NCI-H524 (cell line): ENCODE measurements at regions not wholly inside any gene's neighbourhood (a gene's known extent, or its start where the extent isn't known, plus 50 kb on each side); places are given as distances from the start of the nearest gene placed in this dataset.

Source experiments
- DNase-seq, 2 experiments: peaks; one replicate each; lab custom pipeline; 2025; lab: John Stamatoyannopoulos, UW

DNA sequence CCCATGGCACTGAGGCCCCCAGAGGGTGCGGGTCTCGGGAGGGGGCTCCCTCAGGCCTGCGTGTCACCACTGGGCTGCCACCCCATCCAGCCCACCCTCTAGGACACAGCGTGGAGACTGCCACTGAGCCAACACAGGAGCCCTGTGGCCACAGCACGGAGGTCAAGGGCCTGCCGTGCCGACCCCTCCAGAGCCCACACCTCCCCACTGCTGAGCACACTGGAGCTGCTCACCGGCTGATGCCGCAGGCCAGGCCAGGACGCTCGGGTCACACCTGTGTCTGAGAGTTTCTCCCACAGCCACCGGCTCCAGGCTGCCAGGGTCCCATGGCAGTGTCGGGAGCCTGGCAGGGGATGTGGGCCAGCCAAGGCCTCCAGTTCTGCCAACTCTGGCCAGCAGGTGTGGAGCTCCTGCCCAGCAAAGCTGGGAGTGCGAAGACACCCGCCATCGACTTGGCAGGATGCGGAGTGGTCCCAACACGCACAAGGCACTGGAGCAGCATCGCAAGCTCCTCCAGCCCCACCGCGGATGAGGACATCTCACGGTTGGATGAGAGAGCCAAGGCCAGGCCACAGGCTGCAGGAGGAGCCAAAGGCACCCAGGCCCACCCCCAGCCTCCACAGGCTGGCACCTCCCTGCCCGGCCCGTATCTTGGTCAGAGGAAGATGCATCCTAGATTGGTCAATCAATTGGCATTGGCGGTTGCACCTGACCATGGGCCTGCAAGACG lies 187.1 kb downstream of the BRD1 start:
- DNase-seq, result no peak

DNA sequence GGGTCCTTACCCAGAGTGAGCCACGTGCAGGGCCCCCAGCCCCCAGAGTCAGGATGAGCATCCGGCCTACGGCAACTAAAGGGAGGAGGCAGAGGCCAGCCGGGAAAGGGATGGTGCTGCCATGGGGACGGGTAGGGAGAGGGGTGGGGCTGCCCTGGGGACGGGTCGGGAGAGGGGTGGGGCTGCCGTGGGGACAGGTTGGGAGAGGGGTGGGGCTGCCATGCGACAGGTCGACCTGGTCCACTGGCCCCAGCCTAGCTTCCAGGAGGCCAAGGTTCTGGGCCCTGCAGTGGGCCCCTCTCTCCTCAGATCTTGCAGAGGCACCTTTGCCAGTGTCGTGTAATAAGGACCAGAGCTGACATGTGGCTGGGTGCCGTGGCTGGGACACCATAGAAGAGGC lies 187.7 kb downstream of the BRD1 start:
- no peak for DNase-seq

DNA sequence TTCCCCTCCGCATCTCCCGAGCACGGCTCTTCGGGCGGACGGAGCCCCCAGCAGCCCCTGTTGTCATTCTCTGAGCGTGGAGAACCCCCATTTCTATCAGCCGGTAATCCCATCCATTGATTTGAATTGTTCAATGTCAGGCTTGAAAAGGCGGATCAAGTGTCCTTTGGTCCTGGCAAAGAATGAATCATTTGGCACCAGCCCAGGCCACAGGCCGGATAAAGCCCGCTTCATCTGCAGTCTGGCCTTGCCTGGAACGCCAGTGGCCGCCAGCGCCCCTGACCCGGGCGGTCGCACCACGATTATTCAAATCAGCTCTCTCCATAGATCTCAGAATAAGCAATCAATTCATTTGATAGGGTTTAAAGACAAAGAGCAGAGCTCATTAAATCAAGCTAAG lies 188.9 kb downstream of the BRD1 start:
- DNase-seq, result no peak

DNA sequence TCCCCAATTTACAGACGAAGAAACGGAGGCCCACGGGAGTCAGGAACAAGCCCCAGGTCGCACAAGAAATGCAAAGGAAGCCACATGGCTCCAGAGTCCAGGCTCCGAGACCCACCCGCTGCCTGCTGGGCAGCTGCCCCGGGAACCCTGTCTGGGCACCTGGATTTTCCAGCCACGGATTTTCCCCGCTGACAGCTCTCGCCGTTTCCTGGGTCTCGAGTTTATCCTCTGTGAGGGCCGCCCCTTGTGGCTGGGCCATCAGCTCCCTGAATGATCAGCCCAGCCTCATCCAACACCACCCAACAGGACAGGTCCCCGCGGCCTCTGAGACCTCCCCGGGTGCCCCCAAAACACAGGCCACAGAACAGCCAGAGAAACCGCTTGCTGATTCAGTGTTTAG lies 189.7 kb downstream of the BRD1 start:
- DNase-seq, result no peak

DNA sequence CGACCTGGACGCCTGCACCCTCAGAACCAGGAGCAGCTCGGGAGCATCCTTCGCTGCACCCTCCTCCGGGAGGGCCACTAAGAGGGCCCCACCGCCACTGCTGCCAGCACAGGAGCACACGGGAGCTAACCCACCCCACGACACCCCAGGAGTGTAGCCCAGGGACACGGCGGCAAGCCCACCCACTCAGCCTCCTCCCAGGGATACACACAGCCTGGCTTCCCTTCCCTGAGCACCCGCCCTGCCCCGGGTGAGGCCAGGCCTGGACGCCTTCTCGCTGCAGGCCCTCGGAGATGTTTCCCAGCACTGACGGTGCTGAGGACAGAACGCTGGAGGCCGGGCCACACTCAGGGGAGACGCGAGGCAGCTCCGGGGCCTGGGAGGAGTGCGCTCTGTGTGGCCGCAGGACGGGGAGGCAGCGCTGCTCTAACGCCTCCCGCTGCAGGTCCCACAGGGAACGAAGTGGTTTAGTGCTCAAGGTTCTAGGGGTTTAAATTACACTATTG lies 190.4 kb downstream of the BRD1 start:
- no peak for DNase-seq

DNA sequence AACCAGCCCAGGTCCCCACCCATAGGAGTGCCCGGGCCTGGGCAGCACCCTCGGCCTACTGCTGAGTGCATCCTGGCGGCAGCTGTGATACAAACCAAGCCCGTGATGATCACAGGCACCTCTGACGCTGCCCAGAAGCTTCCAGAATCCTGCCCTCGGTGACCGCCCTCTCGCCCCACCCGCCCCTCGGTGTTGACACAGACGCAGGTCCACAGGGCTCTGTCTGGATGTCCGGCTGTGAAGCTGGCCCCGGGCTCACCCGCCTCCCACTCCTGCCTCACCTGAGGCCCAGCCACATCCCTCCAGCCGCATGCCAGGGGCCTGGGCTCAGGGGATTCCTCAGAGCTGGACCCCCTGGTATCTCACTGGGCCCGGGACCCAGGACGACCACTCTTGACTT lies 191.0 kb downstream of the BRD1 start:
- no peak for DNase-seq

DNA sequence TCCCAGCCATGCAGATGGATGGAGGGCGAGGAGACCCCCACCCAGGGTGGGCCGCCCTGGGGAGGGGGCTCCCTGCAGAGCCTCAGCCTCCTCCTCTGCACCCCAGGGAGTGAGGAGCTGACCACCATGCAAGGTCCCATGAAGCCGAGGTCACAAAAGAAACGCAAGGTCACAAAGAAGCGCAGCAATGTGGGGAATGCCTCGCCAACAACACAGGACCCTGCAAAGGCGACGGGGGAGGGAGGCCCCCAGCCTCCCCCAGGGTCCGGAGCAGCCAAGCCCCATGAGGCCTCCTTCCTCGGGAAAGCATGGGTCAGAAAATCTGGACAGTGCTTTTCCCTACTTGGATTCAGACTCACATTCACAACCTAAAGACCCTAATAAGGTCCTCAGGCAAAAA lies 191.5 kb downstream of the BRD1 start:
- DNase-seq, result no peak

DNA sequence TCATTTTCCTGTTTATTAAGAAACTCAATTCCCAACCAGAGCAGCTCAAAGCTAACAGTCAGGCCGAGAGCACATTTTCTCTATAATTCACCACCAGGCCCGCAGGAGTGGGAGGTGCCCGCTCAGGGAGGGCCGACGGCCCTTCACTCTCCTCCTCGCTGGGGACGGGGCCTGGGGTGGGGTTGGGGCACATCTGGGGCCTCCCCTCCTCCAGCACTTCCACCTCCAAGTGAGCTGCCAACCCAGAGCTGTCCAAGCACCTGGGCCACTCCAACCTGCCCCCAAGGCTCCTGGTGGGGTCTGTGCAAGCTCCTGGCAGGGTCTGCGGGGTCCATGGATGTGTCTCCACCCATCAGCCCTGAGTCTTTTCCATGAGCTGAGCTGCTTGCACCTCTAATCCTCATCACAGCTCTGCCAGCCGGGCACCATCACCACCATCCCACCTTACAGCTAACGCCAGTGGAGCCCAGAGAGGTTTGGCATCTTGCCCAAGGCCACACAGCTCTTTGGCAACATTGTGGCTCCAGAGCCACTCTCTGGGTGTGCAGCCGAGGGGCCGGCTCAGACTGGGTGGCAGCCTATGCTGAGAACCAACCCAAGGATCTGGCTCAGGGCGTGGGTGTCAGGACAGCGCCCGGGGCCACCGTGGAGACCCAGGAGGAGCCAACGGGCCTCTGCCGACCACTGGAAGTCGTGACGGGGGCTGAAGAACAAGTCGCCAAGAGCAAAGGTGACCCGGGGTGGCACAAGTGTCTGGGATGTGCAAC lies 193.5 kb downstream of the BRD1 start:
- no peak for DNase-seq

DNA sequence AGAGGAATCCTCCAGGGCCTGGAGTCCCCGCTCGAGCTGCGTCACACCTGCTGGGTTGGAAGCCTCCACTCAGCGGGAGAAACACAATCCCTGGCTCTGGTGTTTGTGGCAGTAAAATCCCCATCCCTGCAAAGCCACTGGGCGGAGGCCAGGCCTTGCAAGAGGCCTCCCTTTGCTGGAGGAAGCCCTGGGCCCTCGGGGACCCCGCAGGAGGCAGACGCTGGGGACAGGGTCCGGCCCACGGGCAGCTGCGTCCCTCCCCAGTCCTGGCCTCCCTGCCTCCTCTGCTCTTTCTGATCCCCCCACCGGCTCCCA lies 194.7 kb downstream of the BRD1 start:
- DNase-seq, result peak in 1 of 2 experiments; percentile 26

DNA sequence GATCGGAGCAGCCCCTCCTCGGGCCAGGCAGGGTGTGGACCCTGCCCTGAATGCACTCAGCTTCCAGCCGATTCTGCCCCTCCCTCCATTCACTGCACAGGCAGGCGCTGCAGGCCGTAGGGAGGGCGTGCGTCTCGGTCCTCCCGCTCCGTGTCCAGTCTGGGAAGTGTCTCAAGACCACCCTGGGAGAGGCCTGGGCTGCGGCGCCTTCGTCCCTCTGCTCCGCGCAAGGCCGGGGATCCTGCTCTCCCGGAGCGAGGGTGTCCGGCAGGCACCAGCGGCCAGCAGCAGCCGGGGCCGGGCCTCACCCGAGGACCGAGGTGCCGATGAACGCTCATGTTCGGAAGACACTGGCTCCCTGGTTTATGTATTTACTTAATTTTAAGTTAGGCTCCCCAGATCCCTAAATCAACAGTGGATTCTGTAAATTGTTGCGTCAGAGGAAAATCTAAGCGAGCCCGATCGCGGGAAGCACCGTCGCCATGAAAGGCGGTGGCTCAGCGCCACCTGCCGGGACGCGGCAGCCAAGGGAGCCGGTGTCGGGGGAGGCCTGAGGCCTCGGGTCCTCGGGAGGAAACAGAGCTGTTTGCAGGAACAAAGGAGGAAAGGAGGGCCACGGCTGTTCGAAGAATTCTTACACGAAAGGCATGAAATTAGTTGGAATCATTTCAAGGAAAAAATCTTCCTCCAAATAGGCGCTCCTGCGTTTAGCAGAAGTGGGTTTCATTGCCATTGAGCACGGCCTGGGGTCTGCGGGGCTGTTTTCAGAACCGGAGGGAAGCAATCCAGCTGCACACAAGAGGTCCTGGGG lies 195.3 kb downstream of the BRD1 start:
- peak; percentile 25 to 76 for DNase-seq

DNA sequence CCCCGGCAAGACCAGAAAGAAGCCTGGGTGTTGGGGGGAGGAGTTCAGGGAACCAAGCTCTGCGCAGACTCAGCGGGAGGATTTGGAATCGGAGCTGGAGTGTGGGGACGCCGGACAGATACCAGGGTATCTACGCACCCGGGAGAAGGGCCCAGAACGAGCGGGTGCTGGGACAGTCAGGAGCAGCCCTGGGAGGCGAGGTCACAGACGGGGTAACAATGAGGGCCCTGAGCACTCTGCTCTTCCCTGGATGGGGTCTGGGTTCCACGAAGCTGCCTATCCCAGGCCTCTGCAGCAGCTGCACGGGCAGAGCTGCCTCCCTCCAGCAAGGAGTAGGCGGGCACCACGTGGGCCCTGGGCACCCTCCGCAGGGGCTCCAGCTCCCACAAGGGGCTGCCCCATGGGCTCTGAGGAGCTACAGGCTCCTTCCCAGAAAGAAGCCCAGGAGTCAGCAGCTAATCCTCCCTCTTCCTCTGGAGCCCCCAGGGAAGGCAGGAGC lies 197.2 kb downstream of the BRD1 start:
- no peak for DNase-seq

DNA sequence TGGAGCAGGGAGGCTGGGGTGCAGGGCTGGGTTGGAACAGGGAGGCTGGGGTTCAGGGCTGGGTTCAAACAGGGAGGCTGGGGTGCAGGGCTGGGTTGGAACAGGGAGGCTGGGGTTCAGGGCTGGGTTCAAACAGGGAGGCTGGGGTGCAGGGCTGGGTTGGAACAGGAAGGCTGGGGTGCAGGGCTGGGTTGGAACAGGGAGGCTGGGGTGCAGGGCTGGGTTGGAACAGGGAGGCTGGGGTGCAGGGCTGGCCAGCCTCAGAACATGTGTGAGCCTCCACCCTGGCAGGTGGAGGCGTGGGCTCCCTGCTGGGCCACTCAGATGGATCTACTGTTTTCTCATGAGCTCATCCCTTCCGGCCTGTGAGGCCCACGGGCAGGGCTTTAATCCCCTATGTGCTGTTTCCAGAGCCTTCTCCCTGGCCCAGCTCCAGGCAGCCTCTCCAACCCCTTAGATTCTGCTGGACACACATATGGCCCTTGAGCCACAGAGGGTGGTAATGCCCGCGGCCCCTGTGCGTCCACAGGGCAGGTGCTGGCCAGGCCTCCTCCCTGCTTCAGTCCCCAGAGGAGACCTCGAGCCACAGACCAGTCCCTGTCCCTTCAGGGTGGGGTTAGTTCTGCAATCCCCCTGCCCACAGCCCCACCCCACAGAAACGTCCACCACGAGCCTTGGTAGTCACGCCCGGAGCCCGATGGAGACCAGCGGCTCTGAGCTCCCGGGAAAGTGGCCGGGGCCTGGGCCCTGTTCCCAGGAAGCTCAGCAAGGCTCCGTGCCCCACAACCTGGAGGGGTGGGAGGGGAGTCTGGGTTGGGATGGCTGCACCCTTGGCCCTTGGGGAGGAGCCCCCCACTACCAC lies 197.9 kb downstream of the BRD1 start:
- peak; percentile 38 to 73 for DNase-seq

DNA sequence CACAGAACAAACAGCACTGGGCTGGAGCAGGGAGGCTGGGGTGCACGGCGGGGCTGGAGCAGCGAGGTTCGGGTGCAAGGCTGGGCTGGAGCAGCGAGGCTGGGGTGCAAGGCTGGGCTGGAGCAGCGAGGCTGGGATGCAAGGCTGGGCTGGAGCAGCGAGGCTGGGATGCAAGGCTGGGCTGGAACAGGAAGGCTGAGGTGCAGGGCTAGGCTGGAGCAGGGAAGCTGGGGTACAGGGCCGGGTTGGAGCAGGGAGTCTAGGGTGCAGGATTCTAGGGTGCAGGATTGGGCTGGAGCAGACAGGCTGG lies 198.5 kb downstream of the BRD1 start:
- no peak for DNase-seq

DNA sequence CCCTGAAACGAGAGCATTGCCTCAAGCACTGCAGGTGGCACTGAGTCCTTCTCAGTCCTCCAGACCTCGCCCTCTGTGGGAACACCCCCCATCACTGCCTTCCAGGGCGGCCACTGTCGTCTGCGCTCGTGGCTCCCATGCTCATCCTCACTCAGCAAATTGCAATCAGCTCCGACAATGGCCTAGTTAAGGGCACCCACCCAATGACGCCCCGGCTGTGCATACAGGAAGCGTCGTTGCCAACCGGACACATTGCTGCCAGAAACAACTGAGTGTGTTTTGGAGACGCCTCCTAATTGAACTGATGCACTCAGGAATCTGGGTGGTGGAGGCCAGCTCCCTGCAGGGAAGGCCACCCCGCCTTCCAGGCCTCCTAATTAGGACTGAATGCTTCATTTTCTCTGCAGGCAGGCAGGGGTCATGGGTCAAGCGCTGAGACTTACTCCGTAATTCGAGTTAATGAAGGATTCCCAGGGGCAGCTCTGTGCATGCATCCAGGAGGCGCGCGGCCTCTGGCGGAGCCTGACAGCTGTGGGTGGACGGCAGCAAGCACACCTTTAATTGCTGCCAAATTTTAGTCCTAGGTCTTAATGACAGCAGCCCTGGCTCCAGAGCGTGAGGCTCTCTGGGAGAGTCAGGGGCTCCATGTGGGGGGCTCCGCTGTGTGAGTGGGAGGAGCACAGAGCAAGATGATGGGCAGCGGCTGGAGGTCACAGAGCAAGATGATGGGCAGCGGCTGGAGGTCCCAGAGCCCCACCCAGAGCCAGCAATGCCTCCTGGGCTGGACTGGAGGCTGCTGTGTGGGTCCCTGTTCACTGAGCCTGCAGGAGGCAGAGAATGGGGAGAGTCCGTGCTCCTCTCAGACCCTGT lies 199.0 kb downstream of the BRD1 start:
- DNase-seq, result peak; percentile 9 to 68

DNA sequence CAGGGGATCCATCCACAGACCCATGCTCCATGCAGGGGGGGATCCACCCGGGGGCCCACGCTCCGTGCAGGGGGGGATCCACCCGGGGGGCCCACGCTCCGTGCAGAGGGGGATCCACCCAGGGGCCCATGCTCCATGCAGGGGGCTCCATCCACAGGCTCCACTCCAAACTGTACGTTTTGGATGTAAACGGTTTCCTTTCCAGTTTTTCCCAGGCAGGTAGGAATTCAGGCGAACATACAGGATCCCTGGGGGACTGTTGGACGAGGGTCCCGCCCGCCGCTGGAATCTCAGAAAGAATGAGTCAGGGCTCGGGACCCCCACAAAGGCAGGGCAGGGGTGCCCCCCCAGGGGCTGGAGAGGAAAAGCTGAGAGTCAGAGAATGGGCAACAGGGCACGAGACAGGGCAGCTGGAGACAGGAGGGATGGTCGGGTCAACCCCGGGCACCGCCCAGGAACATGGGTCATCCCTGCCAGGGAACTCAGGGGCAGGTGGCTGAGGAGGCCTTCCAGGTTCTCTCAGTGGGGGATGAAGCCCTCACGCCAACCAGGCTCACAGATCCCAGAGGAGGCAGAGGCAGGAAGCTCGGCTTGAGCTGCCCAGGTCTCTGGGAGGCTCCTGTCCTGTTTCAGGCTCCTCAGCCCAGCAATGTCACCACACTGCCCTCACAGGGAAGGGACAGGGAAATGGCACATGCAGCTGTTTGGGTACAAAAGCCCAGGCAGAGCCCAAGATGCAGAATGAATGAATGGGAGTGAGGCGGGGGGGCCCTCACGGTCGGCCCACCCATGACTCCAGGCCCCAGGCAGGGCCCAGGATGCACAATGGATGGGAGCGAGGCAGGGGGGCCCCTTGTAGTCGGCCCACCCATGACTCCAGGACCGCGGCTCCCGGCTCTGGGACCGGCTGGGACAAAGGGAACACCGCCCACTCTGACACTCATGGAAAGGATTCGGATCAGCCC lies 200.2 kb downstream of the BRD1 start:
- DNase-seq, result no peak

DNA sequence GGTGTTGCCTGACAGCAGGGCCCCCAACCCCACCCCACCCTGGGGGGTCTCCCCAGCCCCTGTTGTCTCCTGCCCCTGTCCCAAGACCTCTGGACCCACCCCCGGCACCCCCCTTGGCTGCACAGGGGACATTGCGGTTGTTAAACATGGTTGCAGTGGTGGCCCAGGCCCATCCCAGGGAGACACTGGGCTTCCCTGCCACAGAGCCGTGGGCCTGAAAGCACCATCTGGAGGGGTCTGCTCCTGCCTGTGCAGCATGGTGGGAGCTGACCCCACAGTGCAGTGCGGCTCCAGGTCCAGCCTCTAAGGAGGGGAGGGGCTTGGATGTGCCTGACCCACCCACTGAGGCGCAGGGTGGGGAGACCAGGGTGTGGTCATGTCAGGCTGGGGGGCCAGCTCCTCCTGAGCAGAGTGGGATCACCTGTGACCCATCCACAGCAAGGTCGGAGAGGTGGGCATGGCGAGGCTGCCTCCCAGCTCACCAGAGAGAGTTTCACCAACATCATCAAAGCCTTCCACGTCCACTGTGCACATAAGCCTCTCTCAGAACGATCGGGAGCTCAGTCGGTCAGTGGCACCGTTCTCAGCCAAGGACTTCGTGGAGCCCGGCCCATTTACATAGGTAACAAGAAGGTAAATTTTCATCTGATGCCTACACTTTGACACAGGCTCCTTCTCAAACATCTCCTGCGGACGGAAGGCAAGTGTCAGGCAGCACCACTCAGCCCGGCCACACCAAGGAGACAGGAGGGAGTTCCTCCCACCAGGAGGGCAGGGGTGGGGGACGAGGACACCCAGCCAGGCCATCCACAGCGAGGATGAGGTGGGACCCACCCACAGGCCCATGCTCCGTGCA lies 201.1 kb downstream of the BRD1 start:
- DNase-seq, result no peak

DNA sequence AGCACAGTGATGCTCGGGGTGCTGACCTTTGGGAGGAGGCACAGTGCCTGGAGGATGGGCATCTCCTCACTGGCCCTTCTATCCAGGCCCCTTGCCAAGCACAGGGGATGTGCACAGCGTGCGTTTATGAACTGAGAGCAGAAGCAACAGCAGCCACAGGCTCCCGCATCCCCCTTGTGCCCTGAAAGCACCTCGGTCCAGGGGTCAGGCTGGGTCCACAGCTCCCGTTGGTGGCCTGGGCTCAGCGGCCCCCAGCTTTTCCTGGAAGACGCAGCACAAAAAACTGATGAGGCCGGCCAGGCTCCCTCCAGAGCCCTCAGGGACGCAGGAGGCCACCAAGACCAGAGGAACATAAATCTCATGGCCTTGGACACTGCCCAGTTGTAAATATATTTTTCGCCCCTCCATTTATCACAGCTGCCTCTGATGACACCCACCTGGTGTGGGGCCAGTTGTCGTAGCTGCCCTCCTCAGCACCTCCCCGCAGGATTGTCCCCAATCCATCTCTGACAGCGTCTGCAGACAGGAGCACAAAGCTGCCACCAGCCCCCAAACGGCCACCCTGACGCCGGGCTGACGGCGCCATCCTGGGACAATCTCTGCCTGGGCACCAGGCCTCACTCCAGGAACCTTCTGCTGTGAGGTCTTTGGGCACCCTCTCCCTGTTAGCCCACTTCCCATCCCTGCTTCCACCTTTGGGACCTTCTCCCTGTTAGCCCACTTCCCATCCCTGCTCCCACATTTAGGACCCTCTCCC lies 203.1 kb downstream of the BRD1 start:
- DNase-seq, result no peak

DNA sequence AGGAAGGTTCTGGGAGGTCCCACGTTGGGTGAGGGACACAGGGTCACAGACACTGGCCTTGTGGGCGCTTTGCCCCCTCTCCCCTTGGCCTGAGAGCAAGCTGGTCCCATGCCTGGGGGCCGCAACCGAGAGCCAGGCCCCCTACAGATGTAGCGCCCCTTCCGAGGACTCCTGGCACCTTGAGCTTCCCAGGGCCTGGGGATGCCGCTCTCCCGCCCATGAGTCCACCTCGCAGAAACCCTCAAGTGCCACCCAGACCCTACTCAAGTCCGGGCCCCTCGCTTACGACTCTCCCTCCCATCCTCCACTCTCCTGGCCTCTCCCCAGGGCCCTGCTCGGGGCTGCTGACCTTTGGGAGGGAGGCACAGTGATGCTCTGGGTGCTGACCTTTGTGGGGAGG lies 204.0 kb downstream of the BRD1 start:
- DNase-seq, result no peak
